GM21717 (cell line): ENCODE measurements at regions not wholly inside any gene's neighbourhood (a gene's known extent, or its start where the extent isn't known, plus 50 kb on each side); places are given as distances from the start of the nearest gene placed in this dataset.
"Not testable (repeated sequence)": the region's sequence is repeated elsewhere in the genome, so short reads cannot be mapped to it uniquely, and the experiment has no call there.

Experiments
- ATAC-seq: cut with Tn5 transposase; IDR thresholded peaks from one replicate; pipeline ENCODE4 v1.9.1; 2021; ENCODE audit warnings: mild to moderate bottlenecking, moderate library complexity; ENCODE audit not compliant: unreplicated experiment

DNA sequence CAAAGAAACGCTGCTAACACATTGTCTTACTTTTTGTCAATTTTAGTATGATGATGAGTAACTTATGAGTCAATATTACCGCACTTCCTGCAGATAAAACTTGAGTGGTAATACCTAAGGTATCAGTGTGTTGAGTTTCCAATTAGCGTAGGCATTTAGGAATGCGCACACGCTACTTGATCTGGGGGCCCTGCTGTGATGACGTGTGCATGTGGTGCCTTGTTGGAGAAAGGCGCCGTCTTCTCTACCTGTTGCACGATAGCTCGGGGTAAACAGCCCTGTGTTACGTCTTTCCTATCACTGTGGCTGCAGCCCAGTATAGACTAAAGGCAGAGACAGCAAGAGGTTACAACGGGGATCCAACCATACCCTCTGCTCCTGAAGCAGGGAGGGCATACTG is 476.8 kb upstream of the ADARB2 start:
- no peak for ATAC-seq

- no peak for ATAC-seq
These were observed 475.0 kb upstream of the ADARB2 start for GRCh38 chr10:2212244-2212834.

GRCh38 chr10:2210088-2210487 is 472.8 kb upstream of the ADARB2 start:
- no peak for ATAC-seq

DNA sequence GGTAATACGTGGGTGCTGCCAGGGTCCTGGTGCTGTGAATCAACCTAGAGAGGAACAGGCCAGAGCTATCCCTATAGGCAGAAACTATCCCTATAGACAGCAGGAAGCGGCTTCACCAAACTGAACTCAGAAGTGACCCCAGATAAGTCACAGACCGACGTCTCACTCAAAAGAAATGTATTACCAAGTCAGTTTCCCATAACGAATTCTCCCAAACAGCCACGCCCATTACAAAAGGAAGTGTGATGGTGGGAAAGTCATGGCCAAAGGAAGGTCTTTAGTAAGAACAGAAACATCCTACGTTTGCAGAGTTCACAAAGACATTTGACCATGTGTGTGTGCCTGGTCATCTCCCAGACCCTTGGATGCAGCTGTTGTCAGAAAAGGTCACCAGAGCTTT is 470.8 kb upstream of the ADARB2 start:
- no peak for ATAC-seq

DNA sequence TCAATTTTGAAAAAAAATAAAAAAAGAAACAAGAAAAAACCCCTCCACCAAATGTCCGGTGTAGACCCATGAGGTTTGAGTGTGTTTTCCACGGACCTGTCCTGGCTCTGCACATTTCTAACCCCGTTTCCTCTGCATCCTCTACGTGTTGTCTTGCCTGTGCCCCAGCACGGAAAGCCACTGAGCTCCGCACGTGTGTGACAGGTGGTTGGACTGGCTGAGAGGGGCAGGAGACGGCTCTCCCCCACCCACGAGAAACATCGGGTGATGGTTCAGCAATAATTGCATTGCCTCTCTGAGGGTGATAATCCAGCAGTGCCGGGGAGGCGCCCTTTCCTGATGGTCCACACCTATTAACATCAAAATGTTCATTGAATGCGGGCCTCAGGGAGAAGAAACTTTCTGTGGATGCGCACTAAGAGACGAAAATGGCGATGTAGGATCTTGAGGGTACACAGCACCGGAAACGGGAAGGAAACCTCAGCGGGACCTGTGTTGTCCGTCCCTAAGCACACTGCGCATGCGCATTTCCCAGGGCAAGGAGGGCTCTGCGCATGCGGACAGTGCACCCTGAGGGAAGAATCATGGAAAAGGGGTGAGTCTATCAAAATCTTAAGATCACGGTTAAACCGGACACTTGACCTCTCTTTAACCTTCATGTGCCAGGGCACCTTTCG is 470.1 kb upstream of the ADARB2 start:
- ATAC-seq, result no peak

GRCh38 chr10:2205406-2205805 is 468.1 kb upstream of the ADARB2 start:
- ATAC-seq, result no peak

DNA sequence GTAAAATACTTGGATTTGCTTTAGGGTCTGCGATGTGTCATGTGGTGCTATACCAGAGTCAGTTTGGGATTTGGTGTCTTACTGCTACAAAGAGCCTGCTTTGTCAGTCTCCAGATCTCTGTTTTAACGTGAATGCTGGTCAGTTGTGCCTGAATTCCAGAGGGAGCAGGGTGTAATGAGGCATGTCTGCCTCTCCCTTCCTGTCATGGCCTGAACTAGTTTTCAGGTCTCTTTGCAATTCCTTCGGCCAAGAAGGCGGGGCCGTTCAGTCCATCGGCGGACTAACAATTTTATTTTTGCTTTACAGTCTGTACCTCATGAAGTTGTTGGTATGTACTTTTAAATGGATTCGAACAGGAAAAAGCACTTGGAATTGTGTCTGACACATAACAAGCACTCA is 465.1 kb upstream of the ADARB2 start:
- ATAC-seq, result no peak

DNA sequence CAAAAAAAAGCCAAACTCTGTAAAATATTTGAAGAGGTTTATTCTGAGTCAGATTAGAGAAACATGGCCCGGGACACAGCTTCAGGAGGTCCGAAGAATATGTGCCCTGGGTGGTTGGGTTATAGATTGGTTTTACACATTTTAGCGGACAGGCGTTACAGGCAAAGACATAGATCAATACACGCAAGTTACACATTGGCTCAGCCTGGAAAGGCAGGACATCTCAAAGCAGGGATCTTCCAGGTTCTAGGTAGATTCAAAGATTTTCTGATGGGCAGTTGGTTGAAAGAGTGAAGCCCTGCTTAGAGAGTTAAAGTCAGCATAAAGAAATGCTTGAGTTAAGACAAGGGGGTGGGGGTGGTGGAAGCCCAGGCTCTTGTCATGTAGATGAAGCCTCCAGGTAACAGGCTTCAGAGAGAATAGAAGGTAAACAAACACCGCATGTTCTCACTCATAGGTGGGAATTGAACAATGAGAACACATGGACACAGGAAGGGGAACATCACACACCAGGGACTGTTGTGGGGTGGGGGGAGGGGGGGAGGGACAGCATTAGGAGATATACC is 464.3 kb upstream of the ADARB2 start:
- ATAC-seq, result no peak

- no peak for ATAC-seq
These were observed 460.3 kb upstream of the ADARB2 start for GRCh38 chr10:2197663-2198062.

GRCh38 chr10:2196272-2196671 is 458.9 kb upstream of the ADARB2 start:
- no peak for ATAC-seq

GRCh38 chr10:2189356-2189755 is 452.0 kb upstream of the ADARB2 start:
- not testable (repeated sequence) for ATAC-seq

DNA sequence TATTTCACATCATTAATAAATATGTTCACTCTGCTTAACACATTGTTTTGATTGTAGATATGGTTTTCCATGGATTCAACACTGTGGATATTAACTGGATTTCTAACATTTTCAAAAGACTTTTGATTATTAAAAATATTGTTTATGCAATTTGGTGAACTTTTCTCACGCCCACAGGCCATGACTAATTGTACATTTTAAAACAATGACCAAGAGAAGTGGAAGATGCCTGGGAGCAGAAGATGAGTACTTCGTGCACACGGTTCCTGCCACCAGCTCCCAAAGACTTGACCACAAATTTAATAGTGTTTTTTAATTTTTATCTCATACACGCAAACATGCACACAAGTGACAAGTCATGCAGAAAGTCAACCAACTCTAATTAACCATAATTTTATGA is 451.0 kb upstream of the ADARB2 start:
- no peak for ATAC-seq

DNA sequence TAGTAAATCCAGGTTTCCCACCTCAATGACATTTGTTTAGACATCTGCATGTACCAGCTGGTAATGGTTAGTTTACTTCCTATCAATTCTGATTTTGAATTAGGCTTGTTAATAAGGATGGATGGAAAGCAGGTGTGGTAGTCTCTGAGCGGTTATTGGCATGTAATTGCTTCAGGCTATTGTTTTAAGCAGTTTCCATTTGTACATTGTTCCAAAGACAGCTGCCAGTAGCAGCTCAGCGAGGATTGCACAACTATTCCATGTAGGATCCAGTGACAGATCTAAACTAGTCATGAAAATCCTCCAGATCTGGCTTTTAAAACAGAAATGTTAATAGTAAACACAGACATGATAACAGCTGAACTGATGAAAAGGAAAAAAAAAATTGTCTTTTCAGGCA is 436.0 kb upstream of the ADARB2 start:
- ATAC-seq, result no peak

- ATAC-seq, result no peak
These were observed 428.6 kb upstream of the ADARB2 start for GRCh38 chr10:2165771-2166460.

GRCh38 chr10:2150288-2150687 is 413.0 kb upstream of the ADARB2 start:
- no peak for ATAC-seq

DNA sequence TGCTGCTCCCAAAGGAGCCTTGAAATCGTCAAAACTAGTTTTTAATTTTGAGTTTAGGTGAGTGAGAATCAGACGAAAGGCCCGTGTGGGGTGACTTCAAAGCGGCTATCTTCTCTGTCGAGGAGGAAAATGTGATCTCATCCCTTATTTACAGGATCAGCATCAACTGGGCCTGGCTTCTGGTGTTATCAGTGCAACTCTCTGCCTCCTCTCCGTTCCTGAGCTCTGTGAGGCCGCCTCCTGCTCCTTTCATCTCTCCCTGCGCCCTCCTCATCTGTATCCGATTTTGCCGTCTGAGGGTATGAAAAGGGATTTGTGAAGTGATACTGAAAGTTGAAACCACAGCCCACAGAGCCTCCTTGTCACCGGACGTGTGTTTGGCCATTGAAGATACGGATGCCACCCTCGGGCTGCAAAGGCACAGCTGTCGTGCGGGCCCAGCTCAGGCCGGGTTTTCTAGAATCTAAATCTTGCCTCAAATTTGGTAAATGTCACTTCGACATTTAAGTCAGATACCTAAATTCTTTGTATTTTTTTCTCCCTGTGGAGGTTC is 408.7 kb upstream of the ADARB2 start:
- ATAC-seq, result no peak

- ATAC-seq, result no peak
These were observed 408.2 kb upstream of the ADARB2 start for GRCh38 chr10:2145491-2145890.

GRCh38 chr10:2144584-2144983 is 407.3 kb upstream of the ADARB2 start:
- ATAC-seq, result no peak

DNA sequence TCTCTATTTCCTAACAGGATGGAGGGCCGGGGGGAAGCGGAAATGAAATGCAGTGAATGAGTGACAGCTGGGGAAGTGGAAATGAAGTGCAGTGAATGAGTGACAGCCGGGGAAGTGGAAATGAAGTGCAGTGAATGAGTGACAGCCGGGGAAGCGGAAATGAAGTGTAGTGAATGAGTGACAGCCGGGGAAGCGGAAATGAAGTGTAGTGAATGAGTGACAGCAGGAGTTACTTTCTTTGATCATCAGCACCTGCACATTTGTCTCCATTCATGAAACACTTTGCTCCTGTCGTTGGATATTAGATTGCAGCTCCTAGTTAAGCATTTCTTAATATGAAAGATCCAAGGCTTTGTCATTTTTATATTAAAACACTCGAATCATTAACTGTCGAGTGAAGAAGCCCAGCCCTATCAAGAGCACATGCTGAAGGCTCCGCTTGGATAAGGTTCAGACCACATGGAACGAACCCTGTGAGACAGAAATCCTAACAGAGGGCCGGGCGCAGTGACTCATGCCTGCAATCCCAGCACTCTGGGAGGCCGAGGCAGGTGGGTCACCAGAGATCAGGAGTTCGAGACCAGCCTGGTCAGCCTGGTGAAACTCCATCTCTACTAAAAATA is 406.0 kb upstream of the ADARB2 start:
- ATAC-seq, result no peak

DNA sequence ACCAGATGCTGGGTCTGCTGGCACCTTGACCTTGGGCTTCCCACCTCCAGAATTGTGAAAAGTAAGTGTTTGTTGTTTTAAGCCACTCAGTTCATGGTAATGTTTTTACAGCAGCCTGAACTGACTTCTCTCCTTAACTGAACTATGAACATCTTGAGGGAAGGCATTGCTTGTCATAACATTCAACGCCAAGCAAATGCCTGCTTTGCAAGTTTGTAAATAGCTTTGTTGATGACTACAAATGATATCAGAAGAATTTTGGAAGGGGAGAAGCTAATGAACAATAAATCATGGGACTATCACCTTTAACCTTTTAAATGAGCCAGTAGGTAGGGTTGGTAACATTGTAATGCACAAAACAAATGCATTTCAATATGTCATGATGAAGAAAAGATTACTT is 402.4 kb upstream of the ADARB2 start:
- no peak for ATAC-seq

DNA sequence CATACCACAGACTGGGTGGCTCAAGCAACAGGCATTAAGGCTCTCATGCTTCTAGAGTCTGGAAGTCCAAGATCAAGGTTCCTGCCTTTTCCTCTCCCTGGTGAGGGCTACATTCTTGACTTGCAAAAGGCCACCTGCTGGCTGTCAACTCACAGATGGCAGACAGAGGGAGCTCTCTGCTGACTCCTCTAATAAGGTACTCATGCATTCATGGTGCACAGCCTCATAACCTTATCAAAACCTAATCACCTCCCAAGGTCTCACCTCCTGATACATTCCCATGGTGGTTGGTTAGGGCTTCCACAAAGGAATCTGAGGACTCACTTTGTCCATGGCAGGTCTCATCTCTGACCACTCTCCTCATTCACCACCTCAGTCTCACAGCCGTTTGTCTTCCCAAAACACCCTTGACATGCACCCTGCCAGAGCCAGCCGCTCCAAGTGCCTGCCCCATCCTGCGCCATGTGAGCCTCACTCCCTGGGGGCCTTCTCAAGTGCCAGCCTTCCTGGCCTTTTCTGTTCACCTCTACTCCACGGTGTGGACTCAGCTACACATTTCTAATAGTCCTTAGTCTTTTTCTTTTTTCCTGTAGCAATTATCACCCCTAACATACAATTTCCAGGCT is 400.3 kb upstream of the ADARB2 start:
- ATAC-seq, result no peak
